Hematopoietic multipotent progenitor cell treated with erythropoietin and hydrocortisone succinate and interleukin-3 and kit ligand, for 4 days (in vitro differentiated cells): ENCODE measurements at regions not wholly inside any gene's neighbourhood (a gene's known extent, or its start where the extent isn't known, plus 50 kb on each side); places are given as distances from the start of the nearest gene placed in this dataset.
"Not testable (repeated sequence)": the region's sequence is repeated elsewhere in the genome, so short reads cannot be mapped to it uniquely, and the experiment has no call there.

Experiments
- DNase-seq: peaks from one replicate; pipeline ENCODE4 v3.0.0-alpha.2; 2015

- no peak for DNase-seq
These were observed 192.2 kb upstream of the AKR1E2 start for GRCh38 chr10:4633776-4634175.

GRCh38 chr10:4633186-4633585 lies 192.8 kb upstream of the AKR1E2 start:
- no peak for DNase-seq

GRCh38 chr10:4632757-4633156 lies 193.2 kb upstream of the AKR1E2 start:
- DNase-seq: no peak

DNA sequence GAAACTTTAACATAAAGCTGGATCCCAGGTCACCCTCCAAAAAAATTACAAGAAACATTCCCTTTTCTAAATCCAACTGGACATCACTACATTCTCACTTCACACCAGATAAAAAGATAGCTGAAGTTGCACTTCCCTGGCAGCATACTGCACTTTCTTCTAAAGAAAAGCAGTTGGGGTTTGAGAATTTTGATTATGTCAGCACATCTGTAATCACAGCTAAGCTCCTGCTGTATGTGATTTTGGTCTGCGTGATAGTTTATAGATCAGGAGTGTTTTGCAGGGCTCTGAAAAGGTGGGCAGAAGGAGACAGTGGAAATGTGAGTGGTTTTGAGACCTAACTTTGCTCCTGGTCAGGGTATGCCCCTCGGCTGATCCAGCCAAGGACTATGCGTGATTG lies 199.1 kb upstream of the AKR1E2 start:
- no peak for DNase-seq

DNA sequence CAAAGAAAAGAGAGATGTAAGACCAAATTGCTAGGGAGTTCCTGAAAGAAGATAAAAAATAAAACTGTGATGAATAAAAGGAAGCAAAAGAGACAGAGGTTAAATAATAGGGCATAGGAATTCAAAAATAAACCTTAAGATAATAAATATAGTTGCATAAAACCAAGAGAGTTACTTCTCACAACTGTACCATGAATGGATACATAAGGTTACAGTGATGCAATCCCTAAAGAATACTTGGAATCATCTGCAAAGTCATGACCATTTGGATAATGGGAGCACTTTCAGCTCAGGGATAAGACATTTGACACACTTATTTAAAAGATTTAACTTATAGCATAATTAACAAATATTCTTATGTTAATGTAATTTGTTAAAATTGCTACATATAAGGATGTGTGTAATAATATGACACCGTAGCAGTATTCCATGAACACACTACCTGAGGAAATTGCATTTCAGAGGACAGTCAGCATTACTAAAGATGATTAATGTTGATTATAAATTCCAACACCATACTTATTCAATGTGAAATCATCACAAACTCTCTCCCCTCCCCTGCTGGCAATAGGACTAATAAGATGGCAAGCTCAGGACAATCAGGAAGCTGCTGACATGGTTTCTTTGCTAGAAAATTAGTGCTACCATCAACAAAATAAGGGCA lies 202.1 kb upstream of the AKR1E2 start:
- no peak for DNase-seq

- no peak for DNase-seq
These were observed 202.8 kb upstream of the AKR1E2 start for GRCh38 chr10:4623200-4623599.

DNA sequence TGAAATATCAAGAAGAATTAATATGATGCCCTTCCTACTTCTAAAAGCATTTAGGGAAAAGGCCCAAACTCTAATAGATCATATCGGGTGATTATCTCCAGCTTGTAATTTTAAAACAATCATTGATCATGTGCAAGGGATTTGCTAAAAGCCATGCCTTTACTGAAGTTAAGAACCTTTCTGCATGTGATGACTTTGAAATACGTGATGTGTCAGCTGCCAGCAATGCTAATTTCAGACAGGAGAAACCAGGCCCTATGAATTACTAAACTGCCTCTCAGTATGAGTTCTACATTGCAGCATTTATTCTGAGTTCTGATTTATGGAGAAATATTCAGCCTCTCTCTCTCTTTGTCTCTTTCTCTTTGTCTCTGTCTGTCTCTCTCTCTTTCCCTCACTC lies 203.6 kb upstream of the AKR1E2 start:
- no peak for DNase-seq

DNA sequence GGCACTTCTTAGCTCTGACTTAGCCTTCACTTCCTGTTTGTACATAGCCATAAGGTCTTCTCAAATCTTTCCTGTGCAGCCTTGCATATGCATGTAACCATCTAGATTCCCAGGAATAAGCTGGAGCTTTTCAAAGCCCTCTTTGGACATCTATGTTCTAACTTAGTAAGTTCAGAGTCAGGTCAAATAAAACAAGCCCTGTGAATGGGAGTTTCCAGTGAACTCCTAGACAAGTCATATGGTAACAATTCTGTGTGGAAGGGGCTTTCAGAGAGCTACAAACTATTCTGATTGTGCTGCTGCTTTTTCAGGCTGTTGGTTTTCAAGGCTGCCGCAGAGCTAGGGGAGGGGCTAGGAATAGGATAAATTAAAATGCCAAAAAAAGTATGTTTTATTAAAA lies 208.4 kb upstream of the AKR1E2 start:
- DNase-seq: no peak

GRCh38 chr10:4615042-4615441 lies 211.0 kb upstream of the AKR1E2 start:
- DNase-seq: no peak

DNA sequence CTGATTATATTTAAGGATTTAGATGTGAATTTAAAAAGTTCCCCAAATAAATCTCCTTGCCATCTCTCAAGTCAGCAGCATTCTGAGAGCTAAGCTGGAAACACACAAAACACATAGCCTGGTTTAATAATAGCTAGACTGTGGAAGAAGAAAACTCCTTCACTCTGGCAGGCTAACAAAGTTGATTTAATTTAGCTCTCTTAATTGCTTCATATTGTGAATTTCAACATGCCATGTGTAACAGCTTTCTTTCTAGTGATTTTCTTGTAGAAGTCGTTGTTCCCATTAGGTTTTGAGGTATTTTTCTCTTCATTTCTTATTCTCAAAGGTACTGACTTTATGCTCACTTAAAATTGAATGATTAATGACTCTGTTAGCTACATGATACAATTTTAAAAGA lies 216.8 kb upstream of the AKR1E2 start:
- DNase-seq: no peak

DNA sequence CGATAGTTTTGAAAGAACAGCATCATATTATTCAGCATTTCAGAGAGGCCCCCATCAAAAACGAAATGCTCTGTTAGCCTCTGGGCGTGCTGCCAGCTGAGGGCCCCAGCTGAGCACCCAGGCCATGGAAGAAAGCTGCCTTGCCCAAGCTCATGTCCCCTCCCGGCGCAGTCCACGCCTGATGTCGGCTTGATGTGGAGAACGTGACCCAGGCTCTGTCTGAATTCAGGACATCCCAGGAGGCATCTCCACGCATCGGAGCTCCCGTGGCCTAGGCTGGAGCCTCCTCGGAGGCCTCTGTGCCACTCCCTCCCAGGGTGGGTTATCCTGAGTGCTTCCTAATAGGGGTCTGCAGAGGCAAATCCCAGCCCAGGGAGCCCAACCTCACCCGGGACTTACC lies 218.3 kb upstream of the AKR1E2 start:
- no peak for DNase-seq

- no peak for DNase-seq
These were observed 219.0 kb upstream of the AKR1E2 start for GRCh38 chr10:4606856-4607636.

- DNase-seq: no peak
These were observed 223.1 kb upstream of the AKR1E2 start for GRCh38 chr10:4602764-4603491.

DNA sequence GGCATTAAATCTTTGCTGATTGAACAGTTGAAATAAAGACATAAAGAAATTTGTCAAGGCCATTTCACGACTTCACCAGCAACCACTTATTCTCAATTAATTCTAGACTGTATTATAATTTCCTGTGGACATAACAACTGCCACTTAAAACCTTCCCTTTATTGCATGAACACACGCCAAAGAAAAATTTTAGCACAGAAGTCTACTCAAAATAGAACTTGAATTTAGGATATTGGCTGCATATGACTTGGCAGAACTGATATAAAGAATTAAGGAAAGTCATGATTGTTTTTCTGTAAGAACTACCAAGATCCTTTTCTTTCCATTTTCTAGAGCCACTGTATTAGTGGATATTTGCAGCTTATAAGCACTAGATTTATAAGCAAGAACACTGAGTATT lies 226.5 kb upstream of the AKR1E2 start:
- DNase-seq: no peak

- not testable (repeated sequence) for DNase-seq
These were observed 228.1 kb upstream of the AKR1E2 start for GRCh38 chr10:4597898-4598297.

DNA sequence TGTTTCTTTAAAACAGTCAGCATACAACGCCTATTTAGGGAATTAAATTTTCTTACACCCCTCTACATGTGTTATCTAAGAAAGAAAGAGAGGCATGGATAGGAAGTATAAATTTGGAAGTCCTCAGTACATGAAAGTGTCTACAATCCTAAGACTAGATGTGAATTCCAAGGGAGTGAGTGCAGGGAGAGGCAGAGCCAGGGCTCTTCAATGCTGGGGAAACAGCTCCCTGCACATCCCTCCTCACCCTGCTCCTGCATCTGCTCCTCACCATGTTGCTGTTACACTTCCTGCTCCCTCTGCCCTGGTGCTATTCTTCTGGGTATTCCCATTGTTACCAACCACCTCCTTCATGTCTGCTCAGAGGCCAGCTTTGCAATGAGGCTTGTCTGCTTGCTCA lies 229.1 kb upstream of the AKR1E2 start:
- no peak for DNase-seq

DNA sequence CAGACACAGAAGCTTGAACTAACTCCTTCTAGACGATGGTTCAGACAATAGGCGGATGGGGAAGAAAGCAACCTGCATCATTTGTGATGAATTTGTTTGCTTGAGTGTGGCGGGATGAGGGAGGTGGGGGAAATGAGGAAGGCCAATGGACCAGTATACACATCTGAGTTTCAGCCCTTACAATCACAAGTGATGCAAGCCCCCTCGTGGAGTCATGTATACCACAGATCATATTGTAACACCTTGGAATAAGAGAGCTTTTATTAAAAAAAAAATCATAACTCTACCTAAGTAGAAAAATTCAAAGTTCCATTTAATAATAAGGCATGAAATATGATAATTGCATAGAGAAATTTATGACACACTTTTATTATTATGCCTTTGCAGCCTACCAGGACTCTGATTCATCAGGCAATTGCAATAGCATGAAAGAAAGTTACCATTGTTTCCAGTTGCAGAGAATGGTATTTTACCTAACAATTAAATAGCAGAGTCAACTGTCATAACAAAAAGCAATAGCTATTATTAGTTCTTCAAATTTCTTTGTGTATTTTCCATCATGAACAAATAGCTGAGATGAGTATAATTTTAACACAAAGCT lies 230.2 kb upstream of the AKR1E2 start:
- DNase-seq: no peak

- DNase-seq: no peak
These were observed 235.2 kb upstream of the AKR1E2 start for GRCh38 chr10:4590807-4591206.

DNA sequence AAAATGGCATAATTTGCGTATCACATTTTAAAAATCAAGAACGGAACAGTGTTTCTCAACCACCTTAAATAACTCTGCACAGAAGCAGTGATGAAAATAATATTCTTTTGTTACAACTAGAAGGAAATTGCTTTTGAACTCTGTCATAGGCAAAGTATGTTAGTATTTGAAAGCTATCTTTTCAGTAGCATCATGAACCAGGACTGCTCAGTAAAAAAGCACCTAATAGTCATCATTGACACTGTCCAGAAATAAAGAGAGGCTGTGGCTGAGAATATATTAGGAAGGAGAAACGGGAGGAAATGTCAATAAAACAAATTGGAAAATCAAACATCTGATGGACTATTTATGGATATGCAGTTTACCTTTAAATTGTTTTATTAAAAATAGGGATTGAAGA lies 237.2 kb upstream of the AKR1E2 start:
- no peak for DNase-seq

DNA sequence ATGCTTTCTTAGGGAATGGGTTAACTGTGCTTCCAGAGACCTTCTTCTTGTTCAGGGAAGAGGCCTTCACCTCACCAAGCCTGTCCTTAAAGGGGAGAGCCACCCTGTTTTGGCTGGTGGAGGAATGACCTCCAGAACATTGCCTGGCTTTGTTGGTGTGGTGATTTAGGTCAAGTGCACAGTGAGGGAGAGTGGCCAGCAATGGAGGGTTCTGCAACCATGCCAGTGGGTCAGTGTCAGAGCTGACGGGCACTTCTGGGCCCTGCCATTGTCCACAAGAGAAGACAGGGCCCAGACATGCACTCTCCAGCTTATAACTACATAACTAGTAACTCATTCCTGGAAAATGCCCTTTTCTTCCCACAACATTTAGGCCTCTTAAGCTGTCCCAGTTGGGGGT lies 238.5 kb upstream of the AKR1E2 start:
- no peak for DNase-seq

DNA sequence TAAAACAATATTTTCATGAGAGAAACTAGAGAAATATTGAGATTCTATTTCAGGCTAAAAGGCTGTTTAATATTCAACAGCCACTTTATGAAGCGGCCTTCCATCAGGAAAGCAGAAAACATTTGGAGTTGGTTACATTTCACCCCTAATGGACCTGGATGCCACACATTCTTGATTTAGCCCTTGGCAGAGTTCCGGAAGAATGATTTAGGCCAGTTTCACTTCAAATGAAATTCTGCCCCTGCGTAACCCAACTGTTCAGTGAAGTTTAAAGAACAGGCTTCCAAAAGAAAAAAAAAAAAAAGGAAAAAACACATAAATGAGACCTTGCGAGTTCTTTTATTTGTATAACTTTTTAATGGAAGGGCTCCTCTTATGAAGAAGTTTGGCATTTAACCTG lies 239.2 kb upstream of the AKR1E2 start:
- DNase-seq: no peak

DNA sequence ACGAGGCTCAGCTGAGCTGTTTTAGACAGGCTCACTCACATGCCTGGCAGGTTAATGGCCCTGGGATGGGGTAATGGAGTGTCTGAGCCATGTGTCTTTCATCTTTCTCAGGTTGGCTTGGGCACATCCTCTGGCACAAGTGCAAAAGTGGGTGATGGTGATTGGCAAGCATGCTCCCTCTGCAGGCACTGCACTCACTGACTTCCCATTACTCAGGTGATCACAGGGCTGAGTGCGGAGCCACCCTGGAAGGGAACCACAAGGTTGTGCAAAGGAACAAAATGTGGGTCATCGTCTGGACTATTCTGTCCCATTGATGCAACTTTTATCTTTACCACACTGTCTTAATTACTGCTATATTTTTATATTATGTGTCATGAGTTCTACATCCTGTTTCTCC lies 244.1 kb upstream of the AKR1E2 start:
- no peak for DNase-seq

GRCh38 chr10:4579844-4580243 lies 246.2 kb upstream of the AKR1E2 start:
- DNase-seq: no peak

GRCh38 chr10:4576206-4576605 lies 249.8 kb upstream of the AKR1E2 start:
- DNase-seq: no peak
